GM19463 (cell line): ENCODE measurements at regions not wholly inside any gene's neighbourhood (a gene's known extent, or its start where the extent isn't known, plus 50 kb on each side); places are given as distances from the start of the nearest gene placed in this dataset.

Experiments used
- ATAC-seq: cut with Tn5 transposase; IDR thresholded peaks from one replicate; pipeline ENCODE4 v1.9.1; 2021; ENCODE audit warnings: mild to moderate bottlenecking, moderate library complexity; ENCODE audit not compliant: unreplicated experiment

DNA sequence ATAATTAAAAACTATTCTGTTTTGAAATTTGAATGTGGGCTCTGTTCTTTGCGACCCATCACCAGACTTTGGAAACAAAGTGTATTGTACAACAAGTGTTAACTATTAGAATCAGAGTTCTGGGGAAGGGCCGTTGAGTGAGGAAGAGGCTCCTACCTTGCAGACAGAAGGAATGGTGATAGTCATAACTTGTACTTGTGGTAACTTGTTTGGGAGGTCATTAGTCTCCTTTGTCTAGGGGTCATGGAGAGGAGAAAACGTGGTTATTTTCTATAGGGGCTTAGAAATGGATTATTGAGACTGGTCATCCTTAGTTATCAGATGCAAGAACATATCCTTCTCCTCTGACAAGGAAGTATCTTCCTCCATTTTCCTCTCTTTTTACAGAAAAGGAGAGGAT, 174.8 kb downstream of the BMP2 start:
- ATAC-seq, result no peak

DNA sequence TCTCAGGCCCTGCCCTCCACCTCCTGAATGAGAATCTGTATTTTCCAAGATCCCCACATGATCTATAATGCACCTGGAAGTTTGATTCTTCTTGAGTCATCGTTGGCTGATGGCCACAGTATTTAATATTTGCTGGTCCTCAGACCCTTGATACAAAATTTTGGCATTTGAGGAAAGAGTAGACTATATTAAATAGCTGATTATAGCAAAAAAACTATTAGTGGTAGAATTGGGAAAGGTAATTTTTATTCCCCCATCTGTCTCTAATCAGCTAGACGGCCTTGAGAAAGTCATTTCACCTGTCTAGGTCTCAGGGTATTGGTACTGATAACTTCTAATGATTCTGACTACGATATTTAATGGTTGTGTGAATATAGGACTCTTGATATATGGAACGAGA, 176.8 kb downstream of the BMP2 start:
- no peak for ATAC-seq

DNA sequence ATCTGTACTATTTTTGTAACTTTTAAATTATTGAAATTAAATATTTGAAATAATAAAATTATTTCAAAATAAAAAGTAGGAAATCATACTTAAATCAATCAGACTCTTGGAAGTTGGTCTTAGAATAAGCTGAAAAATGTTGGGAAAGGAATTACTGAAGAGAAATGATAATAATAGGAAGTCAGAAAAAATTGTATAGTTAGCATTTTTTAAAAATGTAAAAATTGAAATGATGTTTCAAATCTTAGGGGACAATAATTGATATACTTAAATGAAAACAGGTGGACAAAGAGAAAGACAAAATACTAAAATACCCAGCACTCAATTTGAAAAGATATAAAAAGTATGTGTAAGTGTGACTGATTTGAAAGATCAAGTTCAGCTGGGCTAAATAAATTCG, 186.1 kb downstream of the BMP2 start:
- no peak for ATAC-seq

DNA sequence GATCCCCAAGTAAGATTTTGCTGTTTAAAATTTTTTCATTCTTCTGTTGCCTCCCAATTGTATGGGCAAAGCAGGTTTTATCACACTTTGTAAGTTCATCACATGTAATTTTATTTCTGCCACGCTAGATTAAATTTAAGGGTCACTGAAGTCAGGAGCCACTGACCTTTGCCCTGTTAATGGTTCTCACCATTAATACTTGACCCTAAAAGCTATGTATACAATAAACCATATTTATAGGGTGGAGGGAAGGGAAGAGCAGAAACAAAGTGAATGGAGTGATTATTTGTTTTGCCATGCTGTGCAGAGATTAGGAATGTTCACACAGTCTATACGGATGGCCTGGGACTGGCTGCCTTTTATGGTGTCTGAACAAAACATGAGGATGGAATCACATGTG, 186.7 kb downstream of the BMP2 start:
- no peak for ATAC-seq

DNA sequence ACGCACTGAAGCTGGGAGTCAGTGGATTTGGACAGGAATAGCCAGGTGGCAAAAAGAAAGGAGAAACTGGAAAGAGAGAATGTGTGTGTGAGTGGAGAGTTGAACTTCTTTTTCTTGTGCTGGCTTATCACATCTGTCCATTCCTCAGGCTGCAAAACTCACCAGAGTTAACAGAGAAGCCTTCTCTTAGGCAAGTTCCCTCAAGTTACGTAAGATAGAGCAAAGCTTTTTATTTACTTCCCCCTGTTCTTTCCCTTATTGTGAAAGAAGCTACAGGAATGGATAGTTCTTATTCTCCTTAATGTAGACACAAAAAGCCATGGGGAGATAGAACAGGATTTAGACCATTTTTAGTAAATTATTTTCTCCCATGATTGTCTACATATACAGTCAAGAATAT, 188.6 kb downstream of the BMP2 start:
- ATAC-seq, result no peak

DNA sequence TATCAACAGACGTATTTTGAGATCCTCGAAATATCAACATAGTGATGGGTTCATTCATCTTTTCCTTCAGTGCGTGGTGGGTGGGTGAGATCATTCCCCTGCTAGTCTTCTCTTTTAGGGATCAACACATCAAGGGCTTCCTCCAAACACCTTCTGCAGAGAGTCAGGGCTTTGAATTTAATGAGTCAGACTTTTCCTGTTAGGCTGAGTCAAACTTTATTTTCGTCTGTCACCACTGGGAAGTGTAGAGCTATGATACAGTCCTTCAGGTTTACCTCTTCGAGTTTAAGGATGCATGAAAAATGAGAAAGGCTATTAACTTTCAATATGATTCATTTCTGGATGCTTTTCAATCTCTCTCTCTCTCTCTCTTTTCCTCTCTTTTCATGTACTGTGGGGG, 189.1 kb downstream of the BMP2 start:
- ATAC-seq, result no peak

DNA sequence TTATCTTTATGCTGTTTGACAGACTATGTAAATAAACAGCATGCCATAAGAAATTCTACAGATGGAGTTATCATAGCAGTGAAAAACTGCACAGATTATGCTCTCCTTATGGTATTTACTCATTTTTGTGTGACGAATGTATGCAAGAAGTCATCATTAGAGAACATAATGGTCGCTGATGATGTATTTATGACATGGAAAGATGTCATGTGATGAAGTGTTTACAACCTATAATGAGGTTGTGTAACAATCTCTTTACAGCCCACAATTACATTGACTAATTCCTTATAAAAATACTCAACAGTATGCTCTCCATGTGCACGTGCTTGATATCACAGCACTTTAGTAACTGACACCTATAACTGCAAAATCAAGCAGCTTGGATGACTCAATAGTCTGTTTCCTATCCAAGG, 192.4 kb downstream of the BMP2 start:
- no peak for ATAC-seq

DNA sequence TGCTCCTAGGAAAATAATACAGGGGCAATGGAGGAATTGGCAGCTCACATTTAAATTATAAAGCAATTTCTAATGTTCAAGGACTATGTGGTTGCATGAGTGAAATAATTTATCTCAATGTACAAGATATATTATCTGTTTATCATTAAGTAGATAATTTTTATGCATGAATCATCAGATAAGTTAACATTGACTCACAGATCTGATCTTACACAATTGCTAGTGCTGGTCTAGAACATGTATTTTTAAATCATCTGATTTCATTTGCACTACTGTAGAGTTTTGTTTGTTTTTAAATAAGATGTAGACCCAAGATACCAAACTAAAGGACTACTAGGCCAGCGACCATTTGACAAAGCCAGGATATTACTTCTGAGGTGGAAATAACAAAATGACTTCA, 199.2 kb downstream of the BMP2 start:
- ATAC-seq, result no peak

DNA sequence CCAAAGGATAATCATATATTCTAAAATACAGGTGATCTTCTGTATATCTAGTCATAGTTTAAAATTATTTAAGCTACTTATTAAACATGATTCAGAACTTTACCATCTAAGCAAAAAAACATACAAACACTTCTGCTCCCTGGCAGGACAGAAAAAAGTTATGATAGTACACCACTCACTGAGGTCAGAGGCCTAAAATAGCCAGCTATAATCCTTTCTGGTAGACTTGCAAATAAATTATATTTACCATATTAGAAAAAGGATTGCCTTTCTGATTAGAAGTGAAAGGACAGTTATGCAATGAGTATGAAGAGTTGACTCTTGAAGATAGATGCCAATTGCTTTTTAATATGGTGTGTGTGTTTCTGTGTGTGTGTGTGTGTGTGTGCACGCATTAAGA, 207.4 kb downstream of the BMP2 start:
- ATAC-seq, result no peak

GRCh38 chr20:6975311-6975710, 207.8 kb downstream of the BMP2 start:
- no peak for ATAC-seq

DNA sequence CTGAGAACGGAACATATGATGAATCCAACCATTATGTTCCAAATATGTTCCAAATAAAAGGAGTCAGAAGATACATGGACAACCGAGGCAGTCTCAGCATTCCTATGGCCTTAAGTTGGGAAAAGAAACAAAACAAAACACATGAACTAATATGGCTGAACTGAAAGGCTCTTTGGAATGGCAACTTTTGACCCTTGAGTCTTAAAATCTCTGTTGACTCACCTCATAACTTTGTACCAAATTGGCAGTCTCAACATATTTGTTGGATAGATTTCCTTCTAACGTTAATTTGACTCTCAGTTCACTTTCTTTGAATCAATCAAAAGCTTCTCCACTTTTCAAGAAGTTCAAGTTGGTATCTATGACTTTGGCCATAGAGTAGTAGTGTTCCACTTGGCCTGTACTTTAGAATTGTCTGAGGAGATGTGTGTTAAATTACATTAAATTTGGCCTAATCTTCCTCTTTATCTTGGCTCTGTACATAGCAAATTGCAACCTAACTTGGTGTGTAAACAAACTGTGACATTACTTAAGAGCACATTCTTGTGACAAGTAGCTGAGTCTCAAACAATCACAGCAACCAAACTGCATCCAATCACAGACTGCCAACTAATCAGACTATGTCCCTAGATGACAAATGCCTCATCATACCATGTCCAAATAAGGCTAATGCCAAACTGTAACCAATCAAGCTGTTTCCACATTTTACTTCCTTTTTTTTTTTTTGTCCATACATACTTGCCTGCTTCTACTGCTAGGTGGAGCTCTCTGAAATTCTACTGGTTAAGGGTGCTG, 208.8 kb downstream of the BMP2 start:
- no peak for ATAC-seq

DNA sequence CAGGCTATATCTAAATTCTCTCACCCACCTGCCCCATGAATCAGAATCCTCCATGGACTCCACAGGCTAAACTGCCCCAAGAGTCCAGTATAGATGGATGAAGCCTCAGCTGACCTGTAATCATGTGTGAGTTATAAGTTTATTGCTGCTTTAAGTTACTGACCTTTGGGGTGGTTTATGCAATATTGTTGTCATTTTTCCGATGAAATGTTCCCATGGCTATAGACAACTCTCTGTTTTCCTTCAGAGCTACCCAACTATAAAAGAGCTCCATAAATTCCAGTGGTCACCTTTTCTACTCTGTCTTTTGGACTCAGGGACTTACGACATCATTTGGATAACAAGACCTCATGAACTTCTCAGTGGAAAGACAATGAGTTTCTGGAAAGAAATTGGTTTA, 212.1 kb downstream of the BMP2 start:
- no peak for ATAC-seq

- ATAC-seq, result no peak
These were observed 225.5 kb downstream of the BMP2 start for GRCh38 chr20:6993011-6993410.

DNA sequence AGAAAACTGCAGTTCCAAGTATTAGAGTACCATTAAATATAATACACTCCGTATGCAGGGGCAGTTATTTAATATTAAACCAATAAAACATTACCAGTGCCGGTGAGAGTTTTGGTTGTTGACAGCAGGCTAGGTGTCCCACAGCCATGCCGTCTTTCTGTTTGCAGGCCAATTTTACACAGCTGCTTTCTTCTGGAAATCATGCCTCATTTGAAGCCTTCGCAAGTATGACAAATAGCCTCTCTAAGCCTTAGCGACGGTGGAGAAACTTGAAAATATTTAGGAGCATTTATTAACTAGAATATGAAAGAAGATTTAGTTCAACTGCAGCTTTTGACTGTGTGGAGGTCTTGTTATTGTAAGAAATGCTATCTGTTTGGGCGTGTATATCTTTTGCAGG, 226.0 kb downstream of the BMP2 start:
- ATAC-seq, result no peak

DNA sequence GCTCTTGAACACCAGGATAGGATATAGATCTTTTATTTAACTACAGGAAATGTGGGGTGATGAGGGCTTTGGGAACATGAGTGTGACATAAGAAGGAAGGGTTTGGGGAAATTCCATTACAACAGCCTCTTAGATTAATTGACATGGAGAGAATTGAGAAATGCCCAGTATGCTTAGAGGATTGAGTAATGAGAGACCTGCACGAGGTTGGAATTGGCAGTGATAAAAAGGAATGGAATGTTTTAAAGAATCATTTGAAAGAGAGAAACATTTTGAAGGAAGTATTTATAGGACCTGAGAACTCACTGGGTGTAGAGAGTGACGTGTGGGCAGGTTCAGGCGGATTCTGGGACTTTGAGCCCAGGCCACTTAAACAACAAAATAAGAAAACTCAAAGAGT, 227.0 kb downstream of the BMP2 start:
- ATAC-seq, result no peak

DNA sequence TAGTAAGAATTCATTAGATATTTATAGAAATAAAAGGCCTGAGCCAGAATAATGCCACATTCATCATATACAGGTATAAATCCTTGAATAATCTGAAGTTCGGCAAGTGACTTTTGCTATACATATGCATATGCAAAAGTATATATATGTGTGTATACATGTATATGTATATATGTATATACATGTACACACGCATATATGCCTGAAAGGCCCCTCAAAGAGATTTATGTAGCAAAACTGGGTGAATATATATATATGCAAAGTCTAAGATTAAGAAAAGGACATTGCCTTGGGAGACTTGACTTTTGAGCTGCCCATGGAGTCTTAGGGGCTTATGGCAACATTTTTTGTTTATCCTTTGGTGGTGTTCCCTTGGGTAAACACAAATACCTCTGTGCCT, 231.4 kb downstream of the BMP2 start:
- ATAC-seq, result no peak

DNA sequence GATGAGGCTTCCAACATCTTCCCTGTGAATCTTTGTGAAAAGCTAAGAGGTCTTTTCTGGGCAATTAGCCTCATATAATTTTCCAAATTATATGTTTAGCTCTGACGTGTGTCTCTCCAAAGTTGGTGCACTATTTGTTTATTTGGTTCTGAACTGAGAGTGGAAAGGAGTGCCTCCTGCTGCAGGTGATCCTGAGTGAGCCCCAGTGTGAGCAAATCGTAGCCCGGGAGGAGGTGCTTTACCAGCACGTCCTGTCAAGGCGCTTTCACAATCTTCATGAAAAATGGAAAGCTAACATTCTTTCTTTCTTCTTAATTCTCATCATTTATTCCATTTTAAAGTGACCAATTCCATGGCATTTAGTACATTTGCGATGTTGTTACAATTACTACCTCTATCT, 231.9 kb downstream of the BMP2 start:
- ATAC-seq, result no peak

DNA sequence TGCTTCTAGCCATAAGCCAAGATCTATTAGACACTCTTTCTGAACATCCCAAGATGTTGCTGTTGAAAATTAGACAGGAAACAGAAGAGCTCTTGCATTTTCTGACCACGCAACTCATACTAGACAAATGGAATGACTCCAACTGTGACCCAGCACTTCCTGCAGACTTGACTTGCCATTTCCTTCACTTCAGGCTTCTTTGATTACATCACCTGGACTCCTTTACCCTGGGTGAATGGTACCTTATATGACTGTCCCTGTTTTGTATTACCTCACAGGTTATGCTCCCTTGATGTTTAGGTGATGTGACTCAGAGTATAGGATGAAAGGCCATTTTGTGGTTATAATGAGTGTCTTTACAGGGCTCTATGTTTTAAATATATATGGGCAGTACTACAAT, 236.1 kb downstream of the BMP2 start:
- ATAC-seq, result no peak

DNA sequence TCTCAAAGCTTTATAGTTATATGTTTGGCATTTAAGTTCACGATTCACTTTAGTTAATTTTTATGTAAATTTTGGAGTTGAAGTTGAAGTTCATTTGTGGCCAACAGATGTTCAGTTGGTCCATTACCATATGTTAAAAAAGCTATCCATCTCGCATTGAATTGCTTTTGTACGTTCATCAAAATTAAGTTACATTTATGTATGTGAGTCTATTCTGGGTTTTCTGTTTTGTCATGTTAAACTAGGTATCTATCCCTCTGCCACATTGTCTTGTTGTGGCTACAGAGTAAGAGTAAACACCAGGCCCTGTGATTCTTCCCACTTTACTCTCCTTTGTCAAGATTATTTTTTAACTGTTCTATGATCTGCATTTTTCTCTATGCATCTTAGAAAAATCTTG, 237.3 kb downstream of the BMP2 start:
- ATAC-seq, result no peak

DNA sequence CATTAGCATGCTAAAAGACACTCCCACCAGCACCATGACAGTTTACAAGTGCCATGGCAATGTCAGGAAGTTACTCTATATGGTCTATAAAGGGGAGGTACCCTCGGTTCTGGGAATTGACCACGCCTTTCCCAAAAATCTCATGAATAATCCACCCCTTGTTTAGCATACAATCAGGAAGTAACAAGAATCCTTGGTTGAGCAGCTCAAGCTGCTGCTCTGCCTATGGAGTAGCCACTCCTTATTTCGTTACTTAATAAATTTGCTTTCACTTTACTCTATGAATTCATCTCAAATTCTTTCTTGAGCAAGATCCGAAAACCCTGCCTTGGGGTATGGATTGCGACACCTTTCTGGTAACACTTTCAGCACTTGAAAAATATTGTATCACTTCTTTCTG, 243.0 kb downstream of the BMP2 start:
- ATAC-seq, result no peak

DNA sequence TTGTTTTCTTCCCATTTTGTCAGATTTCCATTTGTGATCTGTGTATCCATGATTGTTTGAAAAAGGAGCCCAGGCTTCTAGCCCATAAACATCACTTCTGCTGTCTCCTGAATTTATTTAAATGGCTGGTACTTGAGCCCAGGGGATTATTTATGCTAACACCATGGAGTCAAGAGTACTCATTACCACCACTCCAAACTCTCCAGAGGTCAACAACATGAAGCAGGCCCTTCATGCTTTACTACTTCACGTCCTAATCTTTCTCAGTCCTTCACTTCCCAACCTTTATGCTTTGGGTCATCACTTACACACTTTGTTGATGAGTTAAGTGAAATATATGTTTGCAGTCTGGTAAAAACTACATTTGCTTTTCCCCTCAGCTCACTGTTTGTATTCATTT, 247.8 kb downstream of the BMP2 start:
- ATAC-seq, result no peak

GRCh38 chr20:7022597-7022996, 255.1 kb downstream of the BMP2 start:
- ATAC-seq, result no peak

DNA sequence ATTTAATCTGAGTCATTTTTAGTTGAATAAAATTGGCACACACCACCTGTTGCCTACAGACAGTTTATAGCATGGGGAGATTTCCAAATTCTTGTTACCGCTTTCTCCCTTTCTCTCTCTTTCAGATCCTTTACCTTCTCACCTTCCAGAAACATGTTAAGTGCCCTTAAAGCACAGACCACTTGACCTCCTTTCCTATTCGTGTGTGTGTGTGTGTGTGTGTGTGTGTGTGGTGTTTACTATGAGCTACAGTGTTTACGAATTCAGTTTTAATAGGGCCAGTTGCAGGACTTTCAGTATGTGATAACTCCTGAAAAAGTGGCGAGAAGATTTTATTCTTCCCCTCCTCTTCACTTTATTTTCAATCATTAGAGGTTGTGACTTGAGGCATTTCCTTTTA, 258.1 kb downstream of the BMP2 start:
- no peak for ATAC-seq
